ENCODE measurements at regions not wholly inside any gene's neighbourhood (a gene's known extent, or its start where the extent isn't known, plus 50 kb on each side); places are given as distances from the start of the nearest gene placed in this dataset.

GRCh38 chr12:60758224-60758623, 1162.4 kb downstream of the SLC16A7 start (continued):
- TF ChIP-seq ZNF232 (CRISPR knock-in tag; IDR thresholded peaks at IDR 0.05) (no peak), HBP1 (CRISPR knock-in tag; IDR thresholded peaks at IDR 0.05) (no peak), GMEB1 (CRISPR knock-in tag; IDR thresholded peaks at IDR 0.05) (no peak), SIRT6 (IDR thresholded peaks at IDR 0.05; ENCODE audit: low read depth, low read length) (no peak), FOXJ2 (tag; IDR thresholded peaks at IDR 0.05) (no peak)

DNA sequence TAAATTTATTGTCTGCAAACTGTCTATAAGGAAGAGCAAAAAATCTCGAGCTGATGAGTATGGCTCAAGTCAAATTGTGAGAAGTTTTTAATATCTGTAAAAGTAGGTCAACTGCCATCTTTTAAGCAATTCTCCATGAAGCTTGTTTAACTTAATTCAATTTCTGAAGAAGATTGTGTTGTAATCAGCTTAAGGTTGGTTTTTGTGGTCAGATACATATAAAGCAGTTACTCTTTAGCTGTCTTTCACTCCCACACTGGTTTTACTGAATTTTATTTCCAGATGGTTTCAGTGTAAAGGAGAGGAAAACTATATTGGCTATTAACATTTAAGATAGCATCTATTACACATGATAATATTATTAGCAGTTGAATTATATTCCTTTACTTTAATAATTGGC, 1165.1 kb downstream of the SLC16A7 start:
- Histone ChIP-seq H3K79me2 (ENCODE audit: control insufficient read depth, insufficient read depth, low read length) (no peaks in the 10 kb centered on the region), H3K9ac (ENCODE audit: insufficient read depth in 1 of 2, low read depth in 2 of 2, low read length in 2 of 2) (no peak overlapping the region), H3K36me3 (ENCODE audit: control insufficient read depth, insufficient read depth, low read length) (no peaks in the 10 kb centered on the region), H3K27ac (ENCODE audit: extremely low read depth, low read depth, low read length) (no peak overlapping the region), H3K27me3 (ENCODE audit: control insufficient read depth in 2 of 2, insufficient read depth in 2 of 2, low read length in 2 of 2) (no peaks in the 10 kb centered on the region), H3K9me3 (replicated peaks; ENCODE audit: control insufficient read depth, insufficient read depth, low read depth, low read length) (no peaks in the 10 kb centered on the region), H3K4me1 (replicated peaks in 1 of 2; ENCODE audit: control insufficient read depth in 2 of 2, insufficient read depth in 2 of 2, low read length in 2 of 2) (no peaks in the 10 kb centered on the region), H3K4me2 (ENCODE audit: insufficient read depth, low read length) (no peak overlapping the region), H4K20me1 (replicated peaks; ENCODE audit: control insufficient read depth, insufficient read depth, low read length) (no peaks in the 10 kb centered on the region), H2AFZ (ENCODE audit: low read depth, low read length) (no peak overlapping the region), H3K4me3 (no peak overlapping the region), H3K9me1 (ENCODE audit: control insufficient read depth, insufficient read depth, low read length) (no peaks in the 10 kb centered on the region)
- no peak for FAIRE-seq
- 0% methylated on average over 1 of the region's 1 CpG for WGBS (ENCODE audit: insufficient coverage, low coverage, missing lambda C conversion rate)
- ChIA-PET POLR2A (no interaction called here), CTCF (ENCODE audit: low intra/inter-chr PET ratio) (no interaction called here)
- TF ChIP-seq, protein P1, sequence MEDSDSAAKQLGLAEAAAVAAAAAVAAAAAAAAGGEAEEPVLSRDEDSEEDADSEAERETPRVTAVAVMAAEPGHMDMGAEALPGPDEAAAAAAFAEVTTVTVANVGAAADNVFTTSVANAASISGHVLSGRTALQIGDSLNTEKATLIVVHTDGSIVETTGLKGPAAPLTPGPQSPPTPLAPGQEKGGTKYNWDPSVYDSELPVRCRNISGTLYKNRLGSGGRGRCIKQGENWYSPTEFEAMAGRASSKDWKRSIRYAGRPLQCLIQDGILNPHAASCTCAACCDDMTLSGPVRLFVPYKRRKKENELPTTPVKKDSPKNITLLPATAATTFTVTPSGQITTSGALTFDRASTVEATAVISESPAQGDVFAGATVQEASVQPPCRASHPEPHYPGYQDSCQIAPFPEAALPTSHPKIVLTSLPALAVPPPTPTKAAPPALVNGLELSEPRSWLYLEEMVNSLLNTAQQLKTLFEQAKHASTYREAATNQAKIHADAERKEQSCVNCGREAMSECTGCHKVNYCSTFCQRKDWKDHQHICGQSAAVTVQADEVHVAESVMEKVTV (CRISPR knock-in tag; IDR thresholded peaks at IDR 0.05), result no peak
- TF ChIP-seq, protein P2, sequence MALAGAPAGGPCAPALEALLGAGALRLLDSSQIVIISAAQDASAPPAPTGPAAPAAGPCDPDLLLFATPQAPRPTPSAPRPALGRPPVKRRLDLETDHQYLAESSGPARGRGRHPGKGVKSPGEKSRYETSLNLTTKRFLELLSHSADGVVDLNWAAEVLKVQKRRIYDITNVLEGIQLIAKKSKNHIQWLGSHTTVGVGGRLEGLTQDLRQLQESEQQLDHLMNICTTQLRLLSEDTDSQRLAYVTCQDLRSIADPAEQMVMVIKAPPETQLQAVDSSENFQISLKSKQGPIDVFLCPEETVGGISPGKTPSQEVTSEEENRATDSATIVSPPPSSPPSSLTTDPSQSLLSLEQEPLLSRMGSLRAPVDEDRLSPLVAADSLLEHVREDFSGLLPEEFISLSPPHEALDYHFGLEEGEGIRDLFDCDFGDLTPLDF (CRISPR knock-in tag; IDR thresholded peaks at IDR 0.05), result no peak
- TF ChIP-seq TBL1XR1 (IDR thresholded peaks at IDR 0.05; ENCODE audit: low read length in 2 of 2), result no peak
- TF ChIP-seq, protein P3, sequence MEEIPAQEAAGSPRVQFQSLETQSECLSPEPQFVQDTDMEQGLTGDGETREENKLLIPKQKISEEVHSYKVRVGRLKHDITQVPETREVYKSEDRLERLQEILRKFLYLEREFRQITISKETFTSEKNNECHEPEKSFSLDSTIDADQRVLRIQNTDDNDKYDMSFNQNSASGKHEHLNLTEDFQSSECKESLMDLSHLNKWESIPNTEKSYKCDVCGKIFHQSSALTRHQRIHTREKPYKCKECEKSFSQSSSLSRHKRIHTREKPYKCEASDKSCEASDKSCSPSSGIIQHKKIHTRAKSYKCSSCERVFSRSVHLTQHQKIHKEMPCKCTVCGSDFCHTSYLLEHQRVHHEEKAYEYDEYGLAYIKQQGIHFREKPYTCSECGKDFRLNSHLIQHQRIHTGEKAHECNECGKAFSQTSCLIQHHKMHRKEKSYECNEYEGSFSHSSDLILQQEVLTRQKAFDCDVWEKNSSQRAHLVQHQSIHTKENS (CRISPR knock-in tag; IDR thresholded peaks at IDR 0.05), result no peak
- TF ChIP-seq ZNF12 (CRISPR knock-in tag; IDR thresholded peaks at IDR 0.05), result no peak
- TF ChIP-seq ILF3 (IDR thresholded peaks at IDR 0.05; ENCODE audit: borderline replicate concordance), result no peak
- no peak for TF ChIP-seq POLR2H (tag; IDR thresholded peaks at IDR 0.05; ENCODE audit: low read depth)
- in situ Hi-C loops (cut with MboI) (no loop called here), intact Hi-C loops (cut with micrococcal nuclease) (no loop called here)
- no peak for DNase-seq (ENCODE audit: extremely low read depth in 1 of 4, low spot score in 3 of 4)
- no TSS peak for BruUV-seq (replicated peaks)
- ATAC-seq, result no peak

All from K562 (cell line).